NCI-H748 (cell line): ENCODE measurements at regions not wholly inside any gene's neighbourhood (a gene's known extent, or its start where the extent isn't known, plus 50 kb on each side); places are given as distances from the start of the nearest gene placed in this dataset.

Experiments
- DNase-seq: peaks from one replicate; lab custom pipeline; 2025; ENCODE audit not compliant: unreplicated experiment; lab: John Stamatoyannopoulos, UW

GRCh38 chr3:99502871-99503270 lies 135.5 kb upstream of the COL8A1 start:
- no peak for DNase-seq

- no peak for DNase-seq
Measured at GRCh38 chr3:99500485-99500884, 137.9 kb upstream of the COL8A1 start.

GRCh38 chr3:99499235-99500158 lies 138.9 kb upstream of the COL8A1 start:
- DNase-seq, result no peak

GRCh38 chr3:99498550-99499234 lies 139.7 kb upstream of the COL8A1 start:
- no peak for DNase-seq

GRCh38 chr3:99487894-99488293 lies 150.5 kb upstream of the COL8A1 start:
- DNase-seq, result no peak

GRCh38 chr3:99485286-99485685 lies 153.1 kb upstream of the COL8A1 start:
- DNase-seq, result no peak

GRCh38 chr3:99484871-99485270 lies 153.5 kb upstream of the COL8A1 start:
- no peak for DNase-seq

- no peak for DNase-seq
Measured at GRCh38 chr3:99483841-99484240, 154.6 kb upstream of the COL8A1 start.

GRCh38 chr3:99482191-99482590 lies 156.2 kb upstream of the COL8A1 start:
- no peak for DNase-seq

GRCh38 chr3:99481561-99481960 lies 156.8 kb upstream of the COL8A1 start:
- no peak for DNase-seq

- no peak for DNase-seq
Measured at GRCh38 chr3:99479768-99480167, 158.6 kb upstream of the COL8A1 start.

GRCh38 chr3:99477650-99478049 lies 160.7 kb upstream of the COL8A1 start:
- no peak for DNase-seq

- no peak for DNase-seq
Measured at GRCh38 chr3:99475229-99475628, 163.2 kb upstream of the COL8A1 start.

- DNase-seq, result no peak
Measured at GRCh38 chr3:99474776-99475175, 163.6 kb upstream of the COL8A1 start.

- DNase-seq, result no peak
Measured at GRCh38 chr3:99473321-99473751, 165.1 kb upstream of the COL8A1 start.

- DNase-seq, result no peak
Measured at GRCh38 chr3:99472385-99472784, 166.0 kb upstream of the COL8A1 start.

- DNase-seq, result no peak
Measured at GRCh38 chr3:99471353-99472323, 166.8 kb upstream of the COL8A1 start.

GRCh38 chr3:99470841-99471240 lies 167.6 kb upstream of the COL8A1 start:
- no peak for DNase-seq

- DNase-seq, result no peak
Measured at GRCh38 chr3:99468918-99469317, 169.5 kb upstream of the COL8A1 start.

GRCh38 chr3:99467420-99467819 lies 171.0 kb upstream of the COL8A1 start:
- no peak for DNase-seq

GRCh38 chr3:99466331-99466730 lies 172.1 kb upstream of the COL8A1 start:
- DNase-seq, result no peak
